GM18520 (cell line): ENCODE measurements at regions not wholly inside any gene's neighbourhood (a gene's known extent, or its start where the extent isn't known, plus 50 kb on each side); places are given as distances from the start of the nearest gene placed in this dataset.
"Not testable (repeated sequence)": the region's sequence is repeated elsewhere in the genome, so short reads cannot be mapped to it uniquely, and the experiment has no call there.

Experiments
- ATAC-seq: cut with Tn5 transposase; IDR thresholded peaks from one replicate; pipeline ENCODE4 v1.9.1; 2021; ENCODE audit not compliant: unreplicated experiment

DNA sequence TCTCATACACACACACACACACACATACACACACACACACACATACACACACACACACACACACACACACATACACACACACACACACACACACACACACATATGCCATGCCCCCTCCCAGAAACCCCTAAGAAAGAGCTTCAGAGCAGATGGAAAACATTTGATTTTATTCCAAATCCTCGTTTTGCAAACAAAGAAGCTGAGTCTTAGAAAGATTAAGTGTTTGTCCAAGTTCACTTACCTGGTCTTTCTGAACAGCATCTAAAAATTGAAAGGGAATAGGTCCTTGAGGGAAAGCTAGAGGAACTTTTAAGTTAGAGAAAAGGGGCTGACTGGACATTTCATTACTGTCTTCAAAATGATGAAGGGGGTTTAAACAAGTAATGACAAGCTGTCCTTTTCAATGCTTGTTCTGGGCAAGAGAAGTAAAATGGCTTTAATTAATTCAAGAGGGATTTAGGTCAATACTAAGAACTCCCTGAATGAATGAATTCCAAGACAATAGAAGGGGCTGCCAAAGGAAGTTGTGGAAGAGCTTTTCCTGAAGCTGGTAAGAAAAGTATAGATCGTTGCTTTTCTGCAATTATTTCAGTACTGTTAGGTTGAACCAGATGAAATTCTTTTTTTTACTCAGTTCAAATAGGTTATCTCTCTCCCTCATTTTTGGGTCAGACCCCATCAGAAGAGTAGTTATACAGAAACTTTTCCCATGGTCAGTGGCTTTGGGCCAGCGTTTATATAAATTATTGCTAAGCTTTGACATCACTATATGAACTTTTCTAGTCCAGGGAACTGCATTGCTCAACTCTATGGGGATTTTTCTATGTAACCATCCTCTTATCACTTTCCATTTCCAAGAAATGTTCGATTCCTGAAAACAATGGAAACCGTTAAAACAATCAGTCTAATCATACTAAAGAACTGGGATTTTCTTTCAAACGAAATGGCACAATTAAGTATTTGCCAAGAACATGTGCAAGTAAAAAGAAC is 261.4 kb downstream of the MTERF1 start:
- no peak for ATAC-seq

DNA sequence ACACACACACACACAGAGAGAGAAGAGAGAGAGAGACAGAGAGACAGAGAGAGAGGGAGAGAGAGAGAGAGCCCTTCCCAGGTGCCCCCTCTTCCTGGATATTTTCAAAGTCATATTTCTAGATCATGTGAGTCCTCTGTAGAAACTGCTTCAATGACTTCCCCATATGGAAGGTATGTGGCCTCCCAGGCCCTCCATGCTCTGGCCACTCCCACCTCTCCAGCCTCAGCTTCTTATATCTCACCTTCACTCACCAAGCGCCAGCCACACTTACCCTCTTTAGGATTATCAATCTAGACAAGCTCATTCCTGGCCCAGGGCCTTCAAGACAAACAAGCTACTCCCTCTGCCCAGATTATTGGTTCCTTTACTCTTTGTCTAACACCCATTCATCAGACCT is 259.7 kb downstream of the MTERF1 start:
- no peak for ATAC-seq

DNA sequence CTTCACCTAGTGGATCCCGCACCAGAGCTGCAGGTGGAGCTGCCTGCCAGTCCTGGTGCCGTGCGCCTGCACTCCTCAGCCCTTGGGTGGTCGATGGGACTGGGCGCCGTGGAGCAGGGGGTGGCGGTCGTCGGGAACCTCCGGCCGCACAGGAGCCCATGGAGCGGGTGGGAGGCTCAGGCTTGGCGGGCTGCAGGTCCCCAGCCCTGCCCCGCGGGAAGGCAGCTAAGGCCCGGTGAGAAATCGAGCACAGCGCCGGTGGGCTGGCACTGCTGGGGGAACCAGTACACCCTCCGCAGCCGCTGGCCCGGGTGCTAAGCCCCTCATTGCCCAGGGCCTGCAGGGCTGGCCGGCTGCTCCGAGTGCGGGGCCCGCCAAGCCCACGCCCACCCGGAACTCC is 253.2 kb downstream of the MTERF1 start:
- not testable (repeated sequence) for ATAC-seq

DNA sequence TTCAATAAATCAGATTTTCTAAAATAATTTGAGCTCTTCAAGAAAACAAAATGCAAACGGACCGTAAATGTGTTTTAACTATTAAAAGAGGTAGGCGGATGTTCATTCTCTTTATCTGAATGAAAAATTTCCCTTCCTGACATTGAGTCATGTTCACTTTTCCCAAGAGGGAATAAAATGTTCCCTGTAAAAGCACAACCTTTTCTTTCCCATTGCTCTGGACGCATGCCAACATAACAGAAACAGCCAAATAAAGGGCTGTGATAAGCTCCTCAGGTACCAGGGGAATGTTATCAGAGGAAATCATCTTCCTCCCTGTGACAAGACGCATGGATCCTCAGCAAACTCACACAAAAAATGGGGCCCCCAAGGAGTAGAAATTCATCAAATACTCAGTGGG is 251.8 kb downstream of the MTERF1 start:
- no peak for ATAC-seq

DNA sequence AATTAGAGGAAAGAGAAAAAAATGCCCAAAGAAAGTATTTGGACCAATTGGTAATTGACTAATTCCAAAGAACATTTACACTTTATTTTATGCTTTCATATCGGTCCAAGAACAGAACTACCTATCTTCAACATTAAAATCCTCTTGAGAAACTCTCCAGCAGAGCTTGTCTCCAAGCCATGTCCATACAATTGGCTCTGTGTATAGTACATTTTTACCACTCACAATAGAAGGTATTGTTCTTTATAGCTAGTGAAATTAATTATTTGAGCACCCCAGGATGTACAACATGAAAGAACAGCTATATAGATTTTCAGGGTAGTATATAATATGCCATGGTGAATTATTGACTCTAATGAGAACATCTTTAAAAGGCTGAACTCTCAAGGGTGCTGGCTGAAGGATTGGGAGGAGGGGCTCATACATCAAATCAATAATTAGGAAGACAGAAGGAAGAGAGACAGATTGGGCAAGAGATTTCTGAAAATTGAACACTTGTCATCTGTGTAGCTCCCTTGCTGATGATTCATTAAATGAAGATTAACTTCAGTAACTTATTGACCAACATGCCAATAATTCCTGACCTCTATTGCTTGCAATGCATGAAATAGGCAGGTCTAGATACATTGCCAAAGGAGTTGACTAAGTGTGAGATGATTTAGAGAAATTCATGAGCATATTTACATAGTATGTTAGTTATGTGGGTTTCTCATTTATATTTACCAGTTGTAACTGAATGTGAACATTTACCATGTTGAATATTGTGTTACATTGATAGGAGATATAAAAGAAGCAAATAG is 249.7 kb downstream of the MTERF1 start:
- no peak for ATAC-seq

DNA sequence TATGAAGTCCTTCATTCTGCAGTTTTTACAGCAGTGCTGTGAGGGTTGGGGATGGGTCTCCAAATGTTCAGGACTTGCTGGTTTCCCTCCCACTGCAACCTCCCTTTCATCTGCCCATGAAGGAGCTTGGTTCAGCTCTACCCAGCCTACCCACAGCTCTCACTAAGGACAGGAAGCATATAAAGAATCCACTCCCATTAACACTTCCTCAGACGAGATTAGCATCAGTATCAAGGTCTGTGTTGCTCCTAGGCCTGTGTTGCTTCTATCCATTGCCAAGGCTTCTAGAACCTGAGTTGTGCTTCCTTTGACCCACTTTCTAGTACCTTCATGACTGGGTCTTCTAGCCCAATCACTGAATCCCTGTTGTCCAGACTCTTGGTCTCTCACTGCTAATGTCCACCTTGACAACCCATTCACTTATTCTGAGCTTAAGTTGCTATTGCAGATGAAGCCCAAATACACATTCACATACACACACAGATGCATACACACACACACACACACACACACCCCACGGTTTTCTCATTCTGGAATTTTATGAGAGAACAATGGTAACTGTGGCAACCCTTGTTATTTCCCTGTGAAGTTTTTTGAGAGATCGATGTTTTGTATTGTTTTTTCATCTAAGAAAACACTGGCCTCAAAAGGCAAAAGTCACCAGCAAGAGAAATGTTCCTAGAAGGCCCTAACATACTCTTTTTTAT is 248.1 kb downstream of the MTERF1 start:
- no peak for ATAC-seq

DNA sequence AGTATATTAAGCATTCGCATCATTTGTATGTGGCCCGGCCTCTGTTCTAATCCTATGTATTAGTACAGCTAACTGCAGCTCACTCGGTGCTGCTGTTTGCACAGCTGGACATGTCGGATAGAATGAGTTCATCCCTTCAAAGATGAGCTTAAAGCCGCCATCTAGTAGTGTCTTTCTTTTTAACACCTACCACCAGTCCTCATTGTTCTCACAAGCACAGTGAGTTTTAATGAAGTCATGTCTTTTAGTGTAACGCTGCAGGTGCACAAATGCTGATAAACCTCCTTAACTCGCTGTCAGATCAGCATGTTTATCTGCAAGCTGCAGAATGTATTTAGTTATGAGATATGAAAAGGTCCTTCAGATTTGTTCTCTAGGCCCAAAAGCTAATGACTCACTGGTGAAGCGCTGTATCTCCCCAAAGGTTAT is 247.5 kb downstream of the MTERF1 start:
- ATAC-seq: no peak

DNA sequence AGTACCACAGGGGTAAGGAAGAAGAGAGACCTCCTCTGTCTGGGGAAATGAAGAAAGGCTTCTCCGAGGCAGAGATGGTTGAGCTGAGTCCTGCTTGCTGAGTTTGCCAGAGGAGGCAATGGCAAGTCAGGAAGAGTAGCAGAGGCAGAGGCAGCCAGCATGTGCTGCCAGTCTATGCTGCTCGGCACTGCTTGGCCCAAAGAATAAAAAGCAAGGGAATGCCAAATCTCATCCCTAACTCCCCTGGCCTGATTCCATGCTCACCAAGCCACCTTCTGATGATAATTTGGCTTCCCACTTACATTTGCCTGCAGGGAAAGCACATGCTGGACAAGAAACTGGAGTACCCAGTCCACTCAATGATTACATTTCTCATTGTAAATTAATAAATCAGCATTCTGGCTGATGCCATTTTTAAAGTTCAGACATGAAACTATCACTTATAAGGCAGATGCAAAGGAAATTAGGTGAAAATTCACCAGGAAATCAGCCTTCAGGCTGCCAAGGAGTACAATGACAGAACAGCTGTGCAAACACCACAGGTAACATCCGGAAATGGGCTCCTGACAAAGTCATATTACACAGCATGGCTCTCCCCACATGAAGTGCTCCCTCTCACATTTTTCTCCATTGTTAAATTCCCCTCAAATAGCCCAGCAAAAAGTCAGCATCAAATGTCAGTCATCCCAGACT is 245.9 kb downstream of the MTERF1 start:
- no peak for ATAC-seq

DNA sequence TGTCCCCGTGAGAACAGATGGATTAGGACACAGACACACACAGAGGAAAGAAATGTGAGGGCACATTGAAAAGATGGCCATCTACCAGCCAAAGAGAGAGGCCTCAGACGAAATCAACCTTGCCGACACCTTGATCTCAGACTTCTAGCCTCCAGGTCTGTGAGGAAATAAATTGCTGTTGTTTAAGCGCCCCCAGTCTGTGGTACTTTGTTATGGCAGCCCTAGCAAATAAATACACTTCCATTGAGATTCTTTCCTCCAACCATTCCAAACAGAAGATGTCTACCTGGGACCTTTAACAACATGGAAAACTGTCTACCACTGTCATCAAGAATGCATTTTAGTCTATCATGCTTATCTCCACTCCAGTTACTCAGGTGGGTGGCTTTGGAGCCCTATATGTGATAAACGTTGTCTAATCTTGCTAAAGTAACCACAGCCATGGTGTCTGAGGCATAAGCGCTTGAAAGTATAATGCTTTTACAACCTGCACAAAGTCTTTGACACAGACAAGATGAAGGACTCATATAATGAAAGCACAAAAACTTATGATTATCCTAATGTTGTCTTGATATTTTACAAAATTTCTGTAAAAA is 244.3 kb downstream of the MTERF1 start:
- ATAC-seq: no peak

DNA sequence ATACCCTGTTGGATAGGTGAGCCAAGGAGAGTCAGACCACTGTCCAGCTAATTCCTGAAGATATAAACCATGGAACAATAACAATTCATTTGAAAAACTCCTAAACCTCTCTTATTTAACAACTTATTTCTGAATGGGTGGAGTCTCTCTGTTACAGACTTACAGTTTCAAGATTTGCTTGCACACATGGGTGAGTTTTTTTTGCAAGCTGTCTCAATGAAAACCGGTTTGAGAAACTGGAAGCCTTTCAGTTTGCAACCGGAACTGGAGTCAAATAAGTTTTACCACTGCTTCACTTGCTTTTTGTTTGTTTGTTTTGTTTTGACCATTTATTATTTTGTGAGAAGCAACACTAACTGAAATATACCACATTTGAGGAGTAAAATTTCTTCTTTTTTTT is 243.8 kb downstream of the MTERF1 start:
- ATAC-seq: no peak

DNA sequence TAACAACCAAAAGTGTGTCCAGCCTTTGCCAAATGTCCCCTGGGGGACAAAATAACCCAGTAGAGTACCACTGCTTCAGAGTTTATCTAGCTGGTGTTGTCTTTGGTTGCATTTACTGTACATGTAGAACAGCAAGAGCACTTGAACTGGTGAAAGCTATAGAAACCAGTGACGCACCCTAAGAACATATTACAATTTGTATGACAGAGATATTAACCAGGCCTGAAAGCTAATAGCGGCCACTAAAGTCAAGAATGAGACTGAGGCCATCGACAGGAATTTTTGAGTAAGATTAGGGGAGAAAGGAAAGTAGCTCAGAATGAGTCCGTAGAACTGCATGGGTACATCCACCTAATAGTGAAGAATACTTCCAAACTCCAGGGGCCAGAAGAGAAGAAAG is 236.2 kb downstream of the MTERF1 start:
- no peak for ATAC-seq

DNA sequence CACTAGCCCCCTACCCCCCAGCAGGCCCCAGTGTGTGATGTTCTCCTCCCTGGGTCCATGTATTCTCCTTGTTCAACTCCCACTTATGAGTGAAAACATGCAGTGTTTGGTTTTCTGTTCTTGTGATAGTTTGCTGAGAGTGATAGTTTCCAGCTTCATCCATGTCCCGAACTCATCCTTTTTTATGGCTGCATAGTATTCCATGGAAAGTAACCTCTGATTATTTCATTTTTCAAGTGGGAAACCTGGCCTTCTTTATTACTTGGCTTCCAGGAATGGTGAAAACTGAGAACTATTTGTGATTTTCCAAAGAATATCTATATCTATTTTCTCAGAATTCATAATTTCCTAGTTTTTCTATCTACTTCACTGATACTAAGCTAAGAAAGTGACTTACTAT is 235.0 kb downstream of the MTERF1 start:
- ATAC-seq: no peak

DNA sequence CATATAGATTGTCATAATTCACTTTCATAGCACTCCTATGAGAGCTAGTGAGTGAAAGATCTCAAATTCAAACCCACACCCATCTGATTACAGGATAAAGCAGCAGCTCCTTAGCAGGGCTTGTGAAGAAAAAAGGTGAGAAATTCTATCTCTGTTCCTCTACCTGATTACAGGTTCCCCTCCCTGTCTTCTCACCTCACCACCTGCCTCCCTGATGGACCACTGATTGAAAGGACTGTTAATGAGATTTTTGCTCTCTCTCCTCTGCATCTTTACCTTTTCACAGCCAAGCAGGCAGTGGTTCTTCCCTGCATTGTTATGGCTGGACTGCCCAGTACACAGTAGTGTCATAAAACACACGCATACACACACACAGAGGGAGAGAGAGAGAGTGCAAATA is 228.5 kb downstream of the MTERF1 start:
- ATAC-seq: no peak

DNA sequence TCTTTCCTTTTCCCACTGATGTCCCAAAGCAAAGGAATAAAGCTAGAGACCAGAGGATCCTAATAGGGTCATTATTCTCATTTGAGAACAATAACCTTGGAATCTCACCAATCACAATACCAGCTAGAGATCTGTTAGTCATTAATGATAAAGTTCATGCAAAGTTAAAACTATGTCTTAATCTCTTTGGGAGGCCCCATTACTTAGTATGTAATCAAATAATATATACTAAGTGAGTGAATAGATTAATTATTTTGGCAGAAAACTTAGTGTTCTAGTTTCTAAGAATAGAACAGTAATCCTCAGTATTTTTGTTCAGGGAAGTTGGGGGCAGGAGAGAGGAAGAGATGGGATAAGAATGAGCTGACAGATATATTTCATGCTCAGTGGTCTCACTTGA is 227.2 kb downstream of the MTERF1 start:
- ATAC-seq: no peak

DNA sequence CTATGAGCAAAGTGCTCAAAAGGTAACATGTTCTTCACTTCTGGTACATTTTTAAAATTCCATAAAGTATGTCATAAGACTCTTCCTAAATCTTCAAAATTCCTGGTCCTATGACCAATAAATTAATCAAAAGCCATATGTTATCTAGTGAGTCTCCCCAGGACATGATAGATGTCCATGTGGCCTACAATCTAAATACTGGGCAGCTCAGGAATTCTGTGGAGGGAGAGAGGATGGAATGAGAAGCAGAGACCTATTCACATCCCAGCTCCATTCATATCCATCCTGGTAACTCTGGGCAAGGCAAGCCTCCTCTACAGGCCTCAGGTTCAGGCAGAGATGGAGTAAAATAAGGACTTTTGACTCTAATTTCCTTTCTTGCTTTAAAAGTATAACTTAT is 224.8 kb downstream of the MTERF1 start:
- ATAC-seq: no peak

DNA sequence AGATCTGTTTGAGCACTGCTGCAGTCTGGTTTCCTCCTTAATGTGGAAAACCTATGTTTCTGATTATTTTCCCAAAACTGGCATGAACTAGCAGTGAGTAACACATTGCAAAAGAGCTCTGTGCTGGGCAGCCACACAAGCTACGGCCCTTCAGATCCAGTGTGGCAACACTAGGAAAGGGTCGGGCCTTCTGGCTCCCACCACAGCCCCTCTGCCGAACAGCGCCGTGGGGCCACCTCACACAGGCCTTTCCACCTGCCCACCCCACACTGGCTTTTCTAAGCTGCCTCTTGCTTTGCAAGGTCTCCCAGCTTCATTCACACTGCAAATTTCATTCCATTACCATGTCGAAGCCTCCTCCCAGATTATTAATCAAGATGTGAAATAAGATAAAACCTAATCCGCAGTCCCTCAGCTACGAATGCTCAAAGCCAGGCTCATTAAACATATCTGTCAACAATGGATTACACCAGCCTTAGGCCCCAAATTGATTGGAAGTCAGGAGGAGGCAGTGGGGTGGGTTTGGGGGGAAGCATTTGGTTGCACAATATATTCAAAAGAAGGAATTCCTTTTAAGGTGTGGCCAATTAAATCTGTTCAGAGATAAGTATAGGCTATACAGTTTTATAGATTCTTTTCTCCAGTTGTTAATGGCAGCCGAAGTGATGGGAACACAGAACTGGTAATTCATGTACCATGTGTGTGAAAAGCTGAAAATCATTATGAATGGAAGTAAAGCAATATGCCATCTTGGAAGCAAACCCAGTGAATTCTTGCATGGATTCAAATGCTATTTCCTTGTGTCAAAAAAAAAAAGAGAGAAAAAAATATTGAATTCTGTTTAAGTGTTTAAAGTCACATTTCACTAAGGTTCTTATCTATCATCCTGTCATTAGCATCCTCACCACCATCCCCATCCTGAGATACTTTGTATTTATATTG is 223.7 kb downstream of the MTERF1 start:
- no peak for ATAC-seq

DNA sequence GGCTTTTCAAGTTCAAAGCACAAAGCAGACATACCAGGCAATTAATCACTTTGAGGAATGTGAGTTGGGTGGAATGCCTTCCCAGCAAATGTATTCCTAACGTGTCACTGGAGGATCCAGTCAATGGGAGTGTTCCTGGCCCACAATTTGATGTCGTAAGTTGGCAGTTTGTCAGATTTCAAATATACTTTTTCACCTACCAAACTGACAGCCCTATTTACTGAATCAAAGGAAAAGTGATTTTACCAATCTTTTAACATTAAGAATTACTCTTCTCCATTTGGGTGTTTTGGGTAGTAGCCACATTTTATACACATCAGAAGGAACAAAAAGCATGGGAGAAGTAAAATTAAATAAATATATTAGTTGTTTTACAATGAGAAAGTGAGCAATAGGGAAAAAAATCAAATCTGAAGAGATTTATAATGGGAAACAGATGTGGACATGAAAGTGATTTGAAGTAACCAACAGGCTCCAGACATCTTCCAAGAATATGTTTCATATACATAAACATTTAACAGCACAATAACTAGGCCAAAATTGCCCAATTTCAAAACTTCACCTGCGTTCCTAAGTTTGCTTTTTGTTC is 222.9 kb downstream of the MTERF1 start:
- ATAC-seq: no peak

DNA sequence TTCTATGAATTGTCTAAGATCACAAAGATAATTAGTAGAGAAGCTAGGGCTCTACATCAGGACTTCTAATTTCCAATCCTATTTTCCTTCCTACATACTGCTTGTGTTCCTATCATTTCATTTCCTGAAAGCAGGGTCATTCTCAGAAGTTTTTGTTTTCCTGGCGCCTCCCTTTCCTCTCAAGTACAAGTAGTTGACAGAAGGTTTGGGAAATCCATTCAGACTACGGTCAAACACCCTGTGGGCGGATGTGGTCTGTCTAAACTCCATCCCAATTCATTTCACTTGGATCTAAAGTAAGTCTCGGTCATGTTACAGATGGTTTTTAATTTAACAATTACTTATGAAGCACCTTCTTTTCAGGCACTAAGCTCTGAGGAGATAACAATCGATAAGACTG is 221.4 kb downstream of the MTERF1 start:
- no peak for ATAC-seq
